Esophagus muscularis mucosa (tissue), 3 donors: ENCODE measurements at regions not wholly inside any gene's neighbourhood (a gene's known extent, or its start where the extent isn't known, plus 50 kb on each side); places are given as distances from the start of the nearest gene placed in this dataset.

Experiments
- CTCF ChIP-seq, 3 experiments: fragments of 200-600 bp in 2 of 3; fragments of 450-650 bp in 1 of 3; sonication (generic) in 2 of 3; IDR thresholded peaks; one replicate each; pipeline ENCODE4 v1.5.1; 2017 to 2019; ENCODE audit warnings: antibody characterized with exemption in 3 of 3, mild to moderate bottlenecking in 2 of 3, moderate library complexity in 1 of 3
- POLR2A ChIP-seq: fragments of 450-650 bp; IDR thresholded peaks from one replicate; pipeline ENCODE4 v1.6.1; 2017; ENCODE audit warnings: antibody characterized with exemption, moderate library complexity, mild to moderate bottlenecking, low read depth

GRCh38 chr12:115228434-115228833, 544.5 kb upstream of the TBX3 start:
- TF ChIP-seq POLR2A (no peak), CTCF (IDR thresholded peaks at IDR 0.05) (no peak)
